K562 (cell line): ENCODE measurements at regions not wholly inside any gene's neighbourhood (a gene's known extent, or its start where the extent isn't known, plus 50 kb on each side); places are given as distances from the start of the nearest gene placed in this dataset.
A peak's percentile ranks its signal among the peaks of the same experiment; 100 is the strongest.

ENCODE experiments used
- ARID3A ChIP-seq: IDR thresholded peaks from 2 replicates; pipeline ENCODE4 v1.6.1; 2012; ENCODE audit warnings: low read depth, low read length, improper control_type of control experiment, borderline replicate concordance
- BRD4 ChIP-seq: fragments of 200-600 bp; sonication (generic); IDR thresholded peaks from 2 replicates; pipeline ENCODE4 v1.6.1; 2017; ENCODE audit warnings: inconsistent platforms
- CCNT2 ChIP-seq: IDR thresholded peaks from 2 replicates; pipeline ENCODE4 v1.6.1; 2011; ENCODE audit warnings: borderline replicate concordance, low read depth, mild to moderate bottlenecking, moderate library complexity, mixed read lengths, low read length; ENCODE audit not compliant: insufficient read length; ENCODE audit errors: extremely low read depth
- CHCHD3 ChIP-seq: fragments of 250-450 bp; sonication (Bioruptor Pico); IDR thresholded peaks from 2 replicates; pipeline ENCODE4 v2.1.2; 2022; ENCODE audit warnings: mild to moderate bottlenecking
- DPF2 ChIP-seq: fragments of 450-650 bp; IDR thresholded peaks from 2 replicates; pipeline ENCODE4 v1.6.1; 2016
- EWSR1 ChIP-seq: fragments of 450-650 bp; IDR thresholded peaks from 2 replicates; pipeline ENCODE4 v1.6.1; 2018; ENCODE audit warnings: borderline replicate concordance, mild to moderate bottlenecking, low read depth, moderate library complexity; ENCODE audit not compliant: partially characterized antibody
- KHSRP ChIP-seq: fragments of 450-650 bp; IDR thresholded peaks from 2 replicates; pipeline ENCODE4 v1.6.1; 2017
- SIN3B ChIP-seq: fragments of 450-650 bp; IDR thresholded peaks from 2 replicates; pipeline ENCODE4 v1.6.1; 2017; ENCODE audit warnings: low read depth, mild to moderate bottlenecking, moderate library complexity
- ZNF212 ChIP-seq: fragments of 450-650 bp; formaldehyde crosslinking; IDR thresholded peaks from 2 replicates; pipeline ENCODE4 v1.4.0; 2020; ENCODE audit warnings: mild to moderate bottlenecking
- ZNF224 ChIP-seq: sonication (generic); formaldehyde crosslinking; IDR thresholded peaks from 2 replicates; pipeline ENCODE4 v1.8.0; 2022; ENCODE audit warnings: mild to moderate bottlenecking, missing genetic modification reagents
- TF ChIP-seq, protein P1 (sequence below): fragments of 200-800 bp; sonication (Bioruptor generic); IDR thresholded peaks from 2 replicates; pipeline ENCODE4 v1.6.1; 2017; ENCODE audit warnings: missing genetic modification characterization, missing compliant biosample characterization
- TF ChIP-seq, protein P2 (sequence below): fragments of 150-350 bp; IDR thresholded peaks from 2 replicates; pipeline ENCODE4 v1.6.1; 2014; ENCODE audit warnings: low read depth, mild to moderate bottlenecking, low read length, borderline replicate concordance

- TF ChIP-seq SIN3B (no peak), ZNF212 (no peak), CHCHD3 (no peak), EWSR1 (no peak), BRD4 (no peak), CCNT2 (no peak), KHSRP (no peak), DPF2 (peak; percentile 80; the same call in 1 of the 2 replicates), ZNF224 (CRISPR knock-in tag) (no peak), ARID3A (0 out of 2 replicates have a peak, but pooled peaks have one; percentile 38)
- TF ChIP-seq, protein P1, sequence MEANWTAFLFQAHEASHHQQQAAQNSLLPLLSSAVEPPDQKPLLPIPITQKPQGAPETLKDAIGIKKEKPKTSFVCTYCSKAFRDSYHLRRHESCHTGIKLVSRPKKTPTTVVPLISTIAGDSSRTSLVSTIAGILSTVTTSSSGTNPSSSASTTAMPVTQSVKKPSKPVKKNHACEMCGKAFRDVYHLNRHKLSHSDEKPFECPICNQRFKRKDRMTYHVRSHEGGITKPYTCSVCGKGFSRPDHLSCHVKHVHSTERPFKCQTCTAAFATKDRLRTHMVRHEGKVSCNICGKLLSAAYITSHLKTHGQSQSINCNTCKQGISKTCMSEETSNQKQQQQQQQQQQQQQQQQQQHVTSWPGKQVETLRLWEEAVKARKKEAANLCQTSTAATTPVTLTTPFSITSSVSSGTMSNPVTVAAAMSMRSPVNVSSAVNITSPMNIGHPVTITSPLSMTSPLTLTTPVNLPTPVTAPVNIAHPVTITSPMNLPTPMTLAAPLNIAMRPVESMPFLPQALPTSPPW (CRISPR knock-in tag): no peak
- TF ChIP-seq, protein P2, sequence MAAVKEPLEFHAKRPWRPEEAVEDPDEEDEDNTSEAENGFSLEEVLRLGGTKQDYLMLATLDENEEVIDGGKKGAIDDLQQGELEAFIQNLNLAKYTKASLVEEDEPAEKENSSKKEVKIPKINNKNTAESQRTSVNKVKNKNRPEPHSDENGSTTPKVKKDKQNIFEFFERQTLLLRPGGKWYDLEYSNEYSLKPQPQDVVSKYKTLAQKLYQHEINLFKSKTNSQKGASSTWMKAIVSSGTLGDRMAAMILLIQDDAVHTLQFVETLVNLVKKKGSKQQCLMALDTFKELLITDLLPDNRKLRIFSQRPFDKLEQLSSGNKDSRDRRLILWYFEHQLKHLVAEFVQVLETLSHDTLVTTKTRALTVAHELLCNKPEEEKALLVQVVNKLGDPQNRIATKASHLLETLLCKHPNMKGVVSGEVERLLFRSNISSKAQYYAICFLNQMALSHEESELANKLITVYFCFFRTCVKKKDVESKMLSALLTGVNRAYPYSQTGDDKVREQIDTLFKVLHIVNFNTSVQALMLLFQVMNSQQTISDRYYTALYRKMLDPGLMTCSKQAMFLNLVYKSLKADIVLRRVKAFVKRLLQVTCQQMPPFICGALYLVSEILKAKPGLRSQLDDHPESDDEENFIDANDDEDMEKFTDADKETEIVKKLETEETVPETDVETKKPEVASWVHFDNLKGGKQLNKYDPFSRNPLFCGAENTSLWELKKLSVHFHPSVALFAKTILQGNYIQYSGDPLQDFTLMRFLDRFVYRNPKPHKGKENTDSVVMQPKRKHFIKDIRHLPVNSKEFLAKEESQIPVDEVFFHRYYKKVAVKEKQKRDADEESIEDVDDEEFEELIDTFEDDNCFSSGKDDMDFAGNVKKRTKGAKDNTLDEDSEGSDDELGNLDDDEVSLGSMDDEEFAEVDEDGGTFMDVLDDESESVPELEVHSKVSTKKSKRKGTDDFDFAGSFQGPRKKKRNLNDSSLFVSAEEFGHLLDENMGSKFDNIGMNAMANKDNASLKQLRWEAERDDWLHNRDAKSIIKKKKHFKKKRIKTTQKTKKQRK: no peak
Observed at GRCh38 chr13:59461411-59461810, 702.3 kb downstream of the DIAPH3 start (continued).
